H9 (cell line): ENCODE measurements at regions not wholly inside any gene's neighbourhood (a gene's known extent, or its start where the extent isn't known, plus 50 kb on each side); places are given as distances from the start of the nearest gene placed in this dataset.

ENCODE experiments used
- DNase-seq: peaks from one replicate; pipeline ENCODE4 v3.0.0-alpha.2; 2017
- H2AFZ ChIP-seq: one replicate; pipeline ENCODE4 v1.6.1; 2013; ENCODE audit warnings: mild to moderate bottlenecking, low read length, control low read depth, moderate library complexity
- H2AK5ac ChIP-seq: 2 replicates; pipeline ENCODE4 v1.6.1; 2013; ENCODE audit warnings: low read length, control low read depth, mixed read lengths; ENCODE audit not compliant: insufficient read length
- H2BK120ac ChIP-seq: one replicate; pipeline ENCODE4 v1.6.1; 2013; ENCODE audit warnings: low read depth, mild to moderate bottlenecking, low read length, control low read depth, inconsistent platforms; ENCODE audit not compliant: poor library complexity, severe bottlenecking
- H2BK12ac ChIP-seq: 2 replicates; pipeline ENCODE4 v1.6.1; 2013; ENCODE audit warnings: low read length, control low read depth, mixed read lengths, low read depth; ENCODE audit not compliant: insufficient read length
- H2BK15ac ChIP-seq: 2 replicates; pipeline ENCODE4 v1.6.1; 2013; ENCODE audit warnings: low read depth, low read length, control low read depth
- H2BK20ac ChIP-seq: one replicate; pipeline ENCODE4 v1.6.1; 2013; ENCODE audit warnings: low read depth, mild to moderate bottlenecking, low read length, control low read depth, inconsistent platforms; ENCODE audit not compliant: poor library complexity, severe bottlenecking
- H2BK5ac ChIP-seq: 2 replicates; pipeline ENCODE4 v1.6.1; 2013; ENCODE audit warnings: low read length, control low read depth, mixed read lengths; ENCODE audit not compliant: insufficient read length
- H3K14ac ChIP-seq: 2 replicates; pipeline ENCODE4 v1.6.1; 2013; ENCODE audit warnings: low read length, control low read depth; ENCODE audit not compliant: insufficient read depth
- H3K18ac ChIP-seq: 2 replicates; pipeline ENCODE4 v1.6.1; 2013; ENCODE audit warnings: low read depth, mild to moderate bottlenecking, mixed read lengths, low read length, control low read depth; ENCODE audit not compliant: insufficient read length
- H3K23ac ChIP-seq: 2 replicates; pipeline ENCODE4 v1.6.1; 2013; ENCODE audit warnings: low read length, control low read depth, mixed read lengths, low read depth; ENCODE audit not compliant: insufficient read length
- H3K23me2 ChIP-seq: 2 replicates; pipeline ENCODE4 v1.6.1; 2013; ENCODE audit warnings: low read depth, mild to moderate bottlenecking, mixed read lengths, low read length, control low read depth; ENCODE audit not compliant: insufficient read length, poor library complexity, severe bottlenecking
- H3K27ac ChIP-seq: 2 replicates; pipeline ENCODE4 v1.5.1; 2013; ENCODE audit warnings: low read length, control low read depth, mixed read lengths, low read depth; ENCODE audit not compliant: insufficient read length
- H3K27me3 ChIP-seq: 2 replicates; pipeline ENCODE4 v1.6.1; 2013; ENCODE audit warnings: low read length, control low read depth, inconsistent platforms; ENCODE audit not compliant: insufficient read depth
- H3K4ac ChIP-seq: 2 replicates; pipeline ENCODE4 v1.6.1; 2013; ENCODE audit warnings: low read depth, mild to moderate bottlenecking, control low read depth, inconsistent platforms, low read length, moderate library complexity
- H3K4me1 ChIP-seq: 2 replicates; pipeline ENCODE4 v1.6.1; 2013; ENCODE audit warnings: low read length, control low read depth, inconsistent platforms; ENCODE audit not compliant: insufficient read depth
- H3K4me2 ChIP-seq: 2 replicates; pipeline ENCODE4 v1.6.1; 2013; ENCODE audit warnings: low read length, control low read depth, mixed read lengths; ENCODE audit not compliant: insufficient read length, insufficient read depth
- H3K56ac ChIP-seq: 2 replicates; pipeline ENCODE4 v1.6.1; 2013; ENCODE audit warnings: low read depth, mild to moderate bottlenecking, mixed read lengths, low read length, control low read depth; ENCODE audit not compliant: insufficient read length
- H3K79me1 ChIP-seq: 2 replicates; pipeline ENCODE4 v1.6.1; 2013; ENCODE audit warnings: low read depth, mild to moderate bottlenecking, moderate library complexity, low read length, control low read depth, inconsistent platforms; ENCODE audit not compliant: insufficient read depth, poor library complexity, severe bottlenecking
- H3K79me2 ChIP-seq: 2 replicates; pipeline ENCODE4 v1.6.1; 2013; ENCODE audit warnings: low read length, control low read depth, inconsistent platforms; ENCODE audit not compliant: insufficient read depth
- H3K9ac ChIP-seq: 2 replicates; pipeline ENCODE4 v1.6.1; 2013; ENCODE audit warnings: low read length, control low read depth, mixed read lengths; ENCODE audit not compliant: insufficient read length; ENCODE audit errors: extremely low read depth
- H3K9me3 ChIP-seq: one replicate; pipeline ENCODE4 v1.6.1; 2013; ENCODE audit warnings: low read depth, low read length, inconsistent platforms; ENCODE audit not compliant: control insufficient read depth
- H3T11ph ChIP-seq: one replicate; pipeline ENCODE4 v1.6.1; 2013; ENCODE audit warnings: mild to moderate bottlenecking, low read length, control low read depth, inconsistent platforms
- H4K20me1 ChIP-seq: one replicate; pipeline ENCODE4 v1.6.1; 2013; ENCODE audit not compliant: control insufficient read depth, insufficient read length, insufficient read depth
- H4K5ac ChIP-seq: 2 replicates; pipeline ENCODE4 v1.6.1; 2013; ENCODE audit warnings: low read depth, mild to moderate bottlenecking, mixed read lengths, low read length, control low read depth; ENCODE audit not compliant: insufficient read length
- H4K8ac ChIP-seq: replicated peaks from 2 replicates; pipeline ENCODE4 v1.6.1; 2013; ENCODE audit warnings: low read length, control low read depth, mixed read lengths, low read depth; ENCODE audit not compliant: insufficient read length
- H4K91ac ChIP-seq: 2 replicates; pipeline ENCODE4 v1.6.1; 2013; ENCODE audit warnings: low read depth, mild to moderate bottlenecking, moderate library complexity, mixed read lengths, low read length, control low read depth; ENCODE audit not compliant: insufficient read length
- H3K27ac Mint-ChIP-seq, 3 experiments: 2 replicates in 2 of 3; 3 replicates in 1 of 3; pipeline ENCODE4 v1.8.0; 2020 to 2021; ENCODE audit warnings: mixed read lengths in 3 of 3, mild to moderate bottlenecking in 1 of 3, moderate library complexity in 1 of 3
- H3K27me3 Mint-ChIP-seq: 2 replicates; pipeline ENCODE4 v1.8.0; 2021; ENCODE audit warnings: low read depth, mild to moderate bottlenecking, moderate library complexity, mixed read lengths
- H3K36me3 Mint-ChIP-seq, 3 experiments: 2 replicates in 2 of 3; 3 replicates in 1 of 3; pipeline ENCODE4 v1.8.0; 2020 to 2021; ENCODE audit warnings: low read depth in 3 of 3, mixed read lengths in 3 of 3; ENCODE audit not compliant: insufficient read depth in 1 of 3
- H3K4me1 Mint-ChIP-seq, 2 experiments: 2 replicates each; pipeline ENCODE4 v1.8.0; 2020; ENCODE audit warnings: mixed read lengths in 2 of 2
- H3K4me3 Mint-ChIP-seq, 2 experiments: 2 replicates in 1 of 2; 3 replicates in 1 of 2; pipeline ENCODE4 v1.8.0; 2020 to 2021; ENCODE audit warnings: mild to moderate bottlenecking in 2 of 2, mixed read lengths in 2 of 2, moderate library complexity in 1 of 2
- H3K9me3 Mint-ChIP-seq, 2 experiments: 2 replicates in 1 of 2; 3 replicates in 1 of 2; pipeline ENCODE4 v1.8.0; 2020; ENCODE audit warnings: mild to moderate bottlenecking in 2 of 2, mixed read lengths in 2 of 2, moderate library complexity in 1 of 2
- WGBS: extraction: QIAGEN DNeasy Blood & Tissue Kit; methylation state at CpG from one replicate; pipeline ENCODE4 v1.1.7; 2013; ENCODE audit warnings: missing lambda C conversion rate, low lambda C conversion rate, mixed read lengths; ENCODE audit not compliant: insufficient read length; ENCODE audit errors: extremely low coverage; 5-methylcytosine and 5-hydroxymethylcytosine counted together
- TF ChIP-seq, protein P1 (sequence below): fragments of 200-600 bp; sonication (generic); conservative IDR thresholded peaks from 3 replicates; pipeline ENCODE4 v1.8.0; 2021; ENCODE audit warnings: antibody characterized with exemption, mild to moderate bottlenecking

DNA sequence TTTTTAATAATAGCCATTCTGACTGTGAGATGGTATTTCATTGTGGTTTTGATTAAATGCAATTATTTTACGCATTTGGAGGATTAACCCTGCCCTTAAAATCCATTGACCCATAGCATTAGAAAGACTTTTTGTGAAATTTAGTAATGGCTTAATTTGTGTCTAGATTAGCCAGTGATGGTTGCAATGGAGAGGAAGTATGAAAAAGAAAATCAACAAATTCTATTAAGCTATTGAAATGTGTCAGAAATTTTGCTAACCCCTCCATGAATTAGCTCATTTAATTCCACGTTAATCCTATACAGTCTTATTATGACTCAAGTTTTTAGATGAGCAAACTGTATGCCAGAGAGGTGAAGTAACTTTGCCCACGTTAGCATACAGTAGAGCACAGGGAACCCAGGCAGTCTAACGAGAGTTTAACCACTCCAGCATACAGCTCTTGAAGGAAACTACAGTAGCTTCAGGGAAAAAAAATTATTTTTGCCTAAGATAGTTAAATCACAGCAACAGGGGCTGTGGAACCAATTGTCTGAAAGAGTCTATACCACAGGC is 158.2 kb upstream of the PPP2R2B start:
- no peak overlapping the region for H3K14ac ChIP-seq
- no peak overlapping the region for H2BK15ac ChIP-seq
- no peak overlapping the region for H2BK12ac ChIP-seq
- no CpG with 5 or more reads among the region's 4 CpGs for WGBS
- H3K9ac ChIP-seq: no peak overlapping the region
- H3K23ac ChIP-seq: no peak overlapping the region
- Mint-ChIP-seq H3K36me3 (no peaks in the 10 kb centered on the region), H3K4me1 (peaks cover 2 to 5% of the 10 kb centered on the region in 2 experiments; a peak in 1 of 4 replicates), H3K27me3 (no peaks in the 10 kb centered on the region; the same call in 1 of the 2 replicates), H3K9me3 (peaks cover 0 to 3% of the 10 kb centered on the region in 2 experiments; a peak in 2 of 5 replicates), H3K27ac (no peak overlapping the region), H3K4me3 (no peak overlapping the region)
- H4K5ac ChIP-seq: no peak overlapping the region
- H3K9me3 ChIP-seq: no peaks in the 10 kb centered on the region
- no peak for DNase-seq
- H4K20me1 ChIP-seq: no peaks in the 10 kb centered on the region
- no peak overlapping the region for H2BK20ac ChIP-seq
- H3K56ac ChIP-seq: no peak overlapping the region
- H4K91ac ChIP-seq: no peak overlapping the region
- H3K4me1 ChIP-seq: peaks cover 2% of the 10 kb centered on the region; the same call in 1 of the 2 replicates
- H2AK5ac ChIP-seq: no peak overlapping the region
- TF ChIP-seq, protein P1, sequence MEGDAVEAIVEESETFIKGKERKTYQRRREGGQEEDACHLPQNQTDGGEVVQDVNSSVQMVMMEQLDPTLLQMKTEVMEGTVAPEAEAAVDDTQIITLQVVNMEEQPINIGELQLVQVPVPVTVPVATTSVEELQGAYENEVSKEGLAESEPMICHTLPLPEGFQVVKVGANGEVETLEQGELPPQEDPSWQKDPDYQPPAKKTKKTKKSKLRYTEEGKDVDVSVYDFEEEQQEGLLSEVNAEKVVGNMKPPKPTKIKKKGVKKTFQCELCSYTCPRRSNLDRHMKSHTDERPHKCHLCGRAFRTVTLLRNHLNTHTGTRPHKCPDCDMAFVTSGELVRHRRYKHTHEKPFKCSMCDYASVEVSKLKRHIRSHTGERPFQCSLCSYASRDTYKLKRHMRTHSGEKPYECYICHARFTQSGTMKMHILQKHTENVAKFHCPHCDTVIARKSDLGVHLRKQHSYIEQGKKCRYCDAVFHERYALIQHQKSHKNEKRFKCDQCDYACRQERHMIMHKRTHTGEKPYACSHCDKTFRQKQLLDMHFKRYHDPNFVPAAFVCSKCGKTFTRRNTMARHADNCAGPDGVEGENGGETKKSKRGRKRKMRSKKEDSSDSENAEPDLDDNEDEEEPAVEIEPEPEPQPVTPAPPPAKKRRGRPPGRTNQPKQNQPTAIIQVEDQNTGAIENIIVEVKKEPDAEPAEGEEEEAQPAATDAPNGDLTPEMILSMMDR: no peak
- H3K4ac ChIP-seq: no peak overlapping the region
- no peak overlapping the region for H2AFZ ChIP-seq
- H3T11ph ChIP-seq: no peak overlapping the region
- H4K8ac ChIP-seq: no peak overlapping the region
- no peak overlapping the region for H2BK120ac ChIP-seq
- no peak overlapping the region for H3K27ac ChIP-seq
- H3K4me2 ChIP-seq: no peak overlapping the region
- no peak overlapping the region for H2BK5ac ChIP-seq
- H3K27me3 ChIP-seq: no peaks in the 10 kb centered on the region
- H3K79me2 ChIP-seq: no peaks in the 10 kb centered on the region
- no peaks in the 10 kb centered on the region for H3K23me2 ChIP-seq
- no peaks in the 10 kb centered on the region for H3K79me1 ChIP-seq
- H3K18ac ChIP-seq: no peak overlapping the region
